ENCODE measurements at regions not wholly inside any gene's neighbourhood (a gene's known extent, or its start where the extent isn't known, plus 50 kb on each side); places are given as distances from the start of the nearest gene placed in this dataset.

- DNase-seq (ENCODE audit: low spot score) = no peak
These were observed 570.1 kb downstream of the CDK5RAP2 start for GRCh38 chr9:120009856-120010255.

- DNase-seq (ENCODE audit: low spot score) = no peak
These were observed 578.4 kb downstream of the CDK5RAP2 start for GRCh38 chr9:120001536-120001935.

DNA sequence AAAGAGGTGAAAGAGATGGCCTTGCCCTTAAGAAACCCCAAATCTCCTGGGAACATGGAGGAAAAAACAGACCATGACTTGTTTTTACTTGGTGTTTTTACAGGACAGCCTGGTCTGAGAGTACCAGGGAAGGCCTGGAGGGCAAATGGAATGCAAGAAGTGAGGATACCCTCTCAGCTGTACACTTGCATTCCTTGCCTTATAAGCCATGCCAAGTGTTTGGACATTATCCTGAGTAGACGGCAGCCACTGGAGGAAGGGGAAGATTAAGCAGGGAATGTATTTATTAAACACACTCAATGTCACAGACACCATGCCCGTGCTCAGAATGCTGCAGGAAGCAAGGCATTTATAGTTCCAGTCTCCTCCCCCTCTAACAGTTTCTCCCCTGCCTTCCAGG, 581.4 kb downstream of the CDK5RAP2 start:
- DNase-seq (ENCODE audit: low spot score) = no peak

GRCh38 chr9:119991797-119992196, 588.2 kb downstream of the CDK5RAP2 start:
- DNase-seq (ENCODE audit: low spot score) = no peak

GRCh38 chr9:119986713-119987112, 593.3 kb downstream of the CDK5RAP2 start:
- no peak for DNase-seq (ENCODE audit: low spot score)

- no peak for DNase-seq (ENCODE audit: low spot score)
These were observed 593.8 kb downstream of the CDK5RAP2 start for GRCh38 chr9:119986205-119986604.

DNA sequence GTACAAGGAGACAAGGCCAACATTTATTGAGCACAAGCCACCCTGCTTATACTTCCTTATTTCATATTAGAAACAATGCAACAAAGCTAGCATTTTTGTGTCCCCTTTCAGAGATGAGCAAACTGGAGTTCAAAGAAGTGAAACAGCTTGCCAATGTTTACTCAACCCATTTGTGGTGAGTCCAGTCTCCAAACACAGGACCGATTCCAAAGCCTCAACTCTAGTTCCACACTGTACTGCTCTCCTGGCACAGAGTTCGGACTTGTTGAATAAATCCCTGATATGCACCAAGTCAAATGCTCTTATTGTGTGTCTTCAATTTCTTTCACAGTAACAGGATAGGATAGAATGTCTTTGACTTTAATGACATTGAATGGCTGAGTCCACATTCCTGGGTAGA, 604.8 kb upstream of the BRINP1 start:
- DNase-seq (ENCODE audit: low spot score) = no peak

GRCh38 chr9:119968836-119969707, 599.8 kb upstream of the BRINP1 start:
- DNase-seq (ENCODE audit: low spot score) = peak; percentile 49

DNA sequence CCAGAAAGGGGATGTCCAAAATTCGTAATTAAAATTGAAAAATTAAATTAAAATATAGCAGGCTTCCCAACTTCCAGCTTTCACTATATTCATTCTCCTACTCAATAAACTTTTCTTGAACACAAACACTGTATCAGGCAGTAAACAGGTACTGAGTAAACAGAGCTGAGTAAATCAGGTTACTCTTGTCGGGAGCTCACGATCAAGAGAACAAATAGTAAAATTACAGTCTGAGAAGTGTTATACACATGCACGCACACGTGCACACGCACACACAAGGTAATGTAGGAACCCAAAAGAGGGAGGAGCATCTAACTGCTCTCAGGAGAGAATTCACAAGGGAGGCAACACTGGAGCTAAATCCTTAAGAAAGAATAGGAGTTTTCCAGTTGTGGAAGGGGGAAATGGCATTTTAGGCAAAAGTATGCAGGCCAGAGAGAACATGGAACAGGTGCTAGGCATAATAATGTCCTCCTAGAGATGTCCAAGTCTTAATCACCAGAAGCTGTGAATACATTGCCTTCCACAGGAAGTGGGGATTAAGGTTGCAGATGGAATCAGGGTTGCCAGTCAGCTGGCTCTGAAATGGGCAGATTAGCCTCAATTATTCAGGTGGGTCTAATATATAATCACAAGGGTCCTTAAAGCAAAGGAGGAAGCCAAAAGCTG, 598.8 kb upstream of the BRINP1 start:
- no peak for DNase-seq (ENCODE audit: low spot score)

GRCh38 chr9:119963798-119964372, 594.6 kb upstream of the BRINP1 start:
- peak; percentile 89 for DNase-seq (ENCODE audit: low spot score)

- DNase-seq (ENCODE audit: low spot score) = peak; percentile 61
These were observed 594.1 kb upstream of the BRINP1 start for GRCh38 chr9:119963258-119963797.

- DNase-seq (ENCODE audit: low spot score) = no peak
These were observed 592.7 kb upstream of the BRINP1 start for GRCh38 chr9:119961774-119962424.

DNA sequence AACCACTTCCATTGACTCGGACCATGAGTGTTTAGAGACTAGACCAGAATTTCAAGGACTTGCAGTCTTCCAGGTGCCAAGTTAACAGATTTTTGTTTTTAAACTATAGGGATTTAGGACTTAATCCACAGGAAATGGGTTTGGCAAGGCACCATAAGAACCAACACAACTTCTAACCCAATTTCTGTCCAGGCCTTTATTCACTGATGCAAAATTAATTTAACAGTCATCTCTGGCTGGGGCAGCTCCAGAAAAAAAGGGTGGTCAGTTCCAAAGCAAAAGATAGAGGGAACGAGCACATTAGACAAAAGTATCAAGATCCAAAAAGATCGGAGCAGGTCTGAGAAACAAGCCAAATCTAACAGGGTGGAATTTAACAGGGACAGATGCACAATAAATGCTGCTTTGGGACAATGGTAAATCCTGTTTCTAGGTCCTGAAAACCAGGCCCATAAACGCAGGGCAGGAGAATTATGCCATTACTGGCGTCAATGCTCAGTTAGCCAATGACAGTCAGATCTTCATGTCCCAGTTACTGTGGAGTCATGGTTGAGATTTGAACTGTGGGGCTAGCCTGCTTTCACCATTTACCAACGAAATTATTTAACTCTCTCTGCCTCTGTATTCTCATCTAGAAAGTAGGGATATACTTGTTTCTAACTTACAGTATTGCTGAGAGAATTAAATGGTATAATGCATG, 590.8 kb upstream of the BRINP1 start:
- DNase-seq (ENCODE audit: low spot score) = no peak

- no peak for DNase-seq (ENCODE audit: low spot score)
These were observed 586.9 kb upstream of the BRINP1 start for GRCh38 chr9:119956111-119956510.

DNA sequence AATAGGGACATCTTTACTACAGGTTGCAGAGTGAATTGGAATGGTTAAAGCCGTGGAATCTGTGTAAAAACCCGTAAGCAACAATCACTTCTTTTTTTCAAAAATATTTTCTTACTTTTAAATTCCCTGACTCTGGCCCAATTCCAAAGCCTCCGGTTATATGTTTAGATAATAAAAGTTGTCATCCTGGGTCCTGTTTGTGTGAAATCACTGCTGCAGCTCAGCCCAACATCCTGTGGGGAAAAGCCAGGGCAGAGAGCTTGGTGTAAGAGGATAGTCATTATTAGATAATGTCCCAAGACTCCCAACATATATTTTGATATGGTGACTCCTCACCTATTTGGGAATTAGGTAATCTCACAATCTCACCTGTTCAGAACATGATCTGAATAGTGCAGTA, 586.0 kb upstream of the BRINP1 start:
- DNase-seq (ENCODE audit: low spot score) = no peak

GRCh38 chr9:119951591-119951990, 582.4 kb upstream of the BRINP1 start:
- no peak for DNase-seq (ENCODE audit: low spot score)

- no peak for DNase-seq (ENCODE audit: low spot score)
These were observed 581.9 kb upstream of the BRINP1 start for GRCh38 chr9:119951090-119951489.

DNA sequence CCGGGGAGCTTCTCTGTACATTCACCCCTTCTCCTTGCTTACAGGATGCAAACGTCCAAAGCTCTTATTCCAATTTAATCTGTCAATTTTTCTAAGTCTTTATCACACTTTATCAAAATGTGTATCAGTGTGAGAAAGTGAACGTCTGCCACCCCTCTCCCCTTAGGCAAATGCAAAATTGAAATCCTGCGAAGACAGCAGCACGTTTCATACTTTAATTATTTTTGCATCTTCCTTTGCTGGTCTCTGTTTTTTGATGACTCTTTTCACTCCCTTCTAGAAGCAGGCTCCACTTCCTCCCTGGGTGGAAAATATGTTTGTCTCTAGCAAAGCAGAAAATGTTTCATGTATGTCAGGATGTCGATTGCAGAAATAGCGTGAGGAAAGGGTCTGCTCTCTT, 576.5 kb upstream of the BRINP1 start:
- no peak for DNase-seq (ENCODE audit: low spot score)

DNA sequence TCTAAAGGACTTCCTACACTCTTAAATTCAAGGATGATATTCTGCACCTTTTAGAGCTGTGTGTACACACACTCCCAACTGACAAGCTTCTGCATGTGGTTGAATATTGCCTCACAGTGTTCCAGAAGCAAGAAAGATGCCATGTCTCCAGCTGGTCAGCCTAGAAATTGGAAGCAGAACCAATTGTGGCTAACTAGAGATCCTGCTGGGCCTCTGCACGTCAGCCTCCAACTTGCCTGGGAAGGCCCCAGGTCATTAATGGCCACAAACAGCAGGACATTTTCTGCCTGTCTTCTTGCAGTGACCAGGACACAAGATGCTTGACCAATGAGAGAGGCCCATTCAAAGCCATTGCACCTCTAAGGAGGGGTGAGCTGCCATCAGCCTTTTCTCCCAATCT, 571.9 kb upstream of the BRINP1 start:
- DNase-seq (ENCODE audit: low spot score) = no peak

DNA sequence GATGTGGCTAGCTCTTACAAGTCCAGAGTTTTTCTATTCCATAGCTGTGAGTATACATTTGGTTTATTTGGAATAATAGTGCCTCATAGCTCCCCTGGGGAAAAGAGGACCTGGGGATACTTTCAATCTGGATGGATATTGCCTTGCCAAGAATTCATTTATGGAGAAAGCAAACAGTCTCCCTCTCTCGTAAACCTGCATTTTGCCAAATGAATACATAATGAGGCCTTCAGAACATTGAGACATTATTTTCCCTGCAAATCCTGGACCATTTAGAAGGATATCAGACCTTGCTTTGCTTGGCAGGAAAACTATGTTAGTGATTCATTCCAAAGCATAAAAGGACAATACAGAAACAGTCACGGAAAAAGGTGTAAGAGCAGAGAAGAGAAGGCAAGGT, 569.6 kb upstream of the BRINP1 start:
- no peak for DNase-seq (ENCODE audit: low spot score)

GRCh38 chr9:119934497-119934896, 565.3 kb upstream of the BRINP1 start:
- DNase-seq (ENCODE audit: low spot score) = no peak

DNA sequence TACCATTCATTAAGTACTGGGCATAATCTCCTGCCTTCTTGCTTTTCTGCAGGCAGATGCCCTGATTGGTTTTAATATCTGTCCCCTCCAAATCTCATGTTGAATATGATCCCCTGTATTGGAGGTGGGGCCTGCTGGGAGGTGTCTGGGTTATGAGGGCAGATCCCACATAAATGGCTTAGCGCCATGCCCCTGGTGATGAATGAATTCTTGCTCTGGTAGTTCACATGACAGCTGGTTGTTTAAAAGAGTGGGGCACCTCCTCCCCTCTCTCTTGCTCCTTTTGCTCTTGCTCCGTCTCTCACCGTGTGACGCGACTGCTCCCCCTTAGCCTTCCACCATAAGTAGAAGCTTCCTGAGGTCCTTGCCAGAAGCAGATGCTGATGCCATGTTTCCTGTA, 564.0 kb upstream of the BRINP1 start:
- no peak for DNase-seq (ENCODE audit: low spot score)
